HEK293 (cell line): ENCODE measurements at regions not wholly inside any gene's neighbourhood (a gene's known extent, or its start where the extent isn't known, plus 50 kb on each side); places are given as distances from the start of the nearest gene placed in this dataset.

Experiments
- CTCF ChIA-PET: fragments of 350-600 bp; formaldehyde crosslinking; extraction: SDS; loops from one replicate; lab custom pipeline; 2021; ENCODE audit warnings: antibody characterized with exemption; lab: Yijun Ruan, JAX
- POLR2A ChIA-PET: fragments of 300-600 bp; formaldehyde crosslinking; extraction: SDS; loops from one replicate; lab custom pipeline; 2020; ENCODE audit warnings: antibody characterized with exemption, inconsistent platforms; lab: Yijun Ruan, JAX
- H3K27ac ChIP-seq: fragments of 200-500 bp; sonication (Bioruptor generic); 2 replicates; pipeline ENCODE4 v1.5.1; 2014; ENCODE audit warnings: low read depth, low read length, control low read depth, inconsistent platforms; ENCODE audit errors: extremely low read depth
- H3K36me3 ChIP-seq, 2 experiments: fragments of 200-500 bp in 1 of 2; sonication (Bioruptor generic) in 1 of 2; 1 replicate in 1 of 2; 2 replicates in 1 of 2; pipeline ENCODE4 v1.5.1; 2014 to 2017; ENCODE audit warnings: inconsistent platforms in 2 of 2, low read length in 2 of 2; ENCODE audit not compliant: control insufficient read depth in 2 of 2, insufficient read depth in 1 of 2
- H3K4me1 ChIP-seq: fragments of 200-500 bp; sonication (Bioruptor generic); 2 replicates; pipeline ENCODE4 v1.5.1; 2014; ENCODE audit warnings: mild to moderate bottlenecking, low read length, inconsistent platforms; ENCODE audit not compliant: control insufficient read depth, insufficient read depth
- H3K4me3 ChIP-seq: 2 replicates; pipeline ENCODE4 v1.5.1; 2011; ENCODE audit warnings: low read depth, mild to moderate bottlenecking, control low read depth, low read length, moderate library complexity
- H3K9me3 ChIP-seq: fragments of 200-500 bp; sonication (Bioruptor generic); 2 replicates; pipeline ENCODE4 v1.5.1; 2014; ENCODE audit warnings: low read depth, low read length, inconsistent platforms; ENCODE audit not compliant: control insufficient read depth, insufficient read depth
- GFI1B ChIP-seq: fragments of 450-650 bp; formaldehyde crosslinking; IDR thresholded peaks from 2 replicates; pipeline ENCODE4 v1.5.1; 2016; ENCODE audit warnings: missing biosample characterization, missing genetic modification characterization
- GLI2 ChIP-seq: fragments of 450-650 bp; formaldehyde crosslinking; IDR thresholded peaks from 2 replicates; pipeline ENCODE4; 2017; ENCODE audit warnings: missing biosample characterization, missing genetic modification characterization, low read depth, borderline replicate concordance
- GLI4 ChIP-seq: fragments of 450-650 bp; formaldehyde crosslinking; IDR thresholded peaks from 2 replicates; pipeline ENCODE4 v1.5.1; 2016; ENCODE audit warnings: missing biosample characterization, missing genetic modification characterization
- KLF9 ChIP-seq: fragments of 450-650 bp; formaldehyde crosslinking; IDR thresholded peaks from 2 replicates; pipeline ENCODE4 v1.5.1; 2016; ENCODE audit warnings: missing biosample characterization, missing genetic modification characterization, low read depth
- SALL2 ChIP-seq: fragments of 450-650 bp; formaldehyde crosslinking; IDR thresholded peaks from 2 replicates; pipeline ENCODE4 v1.5.0; 2017; ENCODE audit warnings: missing biosample characterization, mild to moderate bottlenecking, missing genetic modification characterization, borderline replicate concordance
- ZNF132 ChIP-seq: fragments of 450-650 bp; formaldehyde crosslinking; IDR thresholded peaks from 2 replicates; pipeline ENCODE4 v1.5.1; 2017; ENCODE audit warnings: missing biosample characterization, missing genetic modification characterization, borderline replicate concordance
- ZNF146 ChIP-seq: fragments of 450-650 bp; formaldehyde crosslinking; IDR thresholded peaks from 2 replicates; pipeline ENCODE4 v1.5.1; 2016; ENCODE audit warnings: missing biosample characterization, missing genetic modification characterization
- ZNF169 ChIP-seq: fragments of 450-650 bp; formaldehyde crosslinking; IDR thresholded peaks from 2 replicates; pipeline ENCODE4 v1.5.1; 2016; ENCODE audit warnings: missing biosample characterization, missing genetic modification characterization
- ZNF184 ChIP-seq: fragments of 450-650 bp; IDR thresholded peaks from 2 replicates; pipeline ENCODE4 v1.5.1; 2018; ENCODE audit warnings: missing biosample characterization, mild to moderate bottlenecking, missing genetic modification characterization
- ZNF311 ChIP-seq: fragments of 450-650 bp; formaldehyde crosslinking; IDR thresholded peaks from 2 replicates; pipeline ENCODE4 v1.5.1; 2017; ENCODE audit warnings: missing biosample characterization, missing genetic modification characterization, borderline replicate concordance
- ZNF354C ChIP-seq: fragments of 450-650 bp; formaldehyde crosslinking; IDR thresholded peaks from 2 replicates; pipeline ENCODE4 v1.5.1; 2016; ENCODE audit warnings: missing biosample characterization, missing genetic modification characterization, low read depth, borderline replicate concordance
- ZNF391 ChIP-seq: fragments of 450-650 bp; formaldehyde crosslinking; IDR thresholded peaks from 2 replicates; pipeline ENCODE4 v1.5.1; 2016; ENCODE audit warnings: low read depth, missing biosample characterization, missing genetic modification characterization, borderline replicate concordance
- ZNF426 ChIP-seq: fragments of 450-650 bp; formaldehyde crosslinking; IDR thresholded peaks from 2 replicates; pipeline ENCODE4 v1.5.1; 2017; ENCODE audit warnings: missing biosample characterization, missing genetic modification characterization, mild to moderate bottlenecking, inconsistent platforms, moderate library complexity
- ZNF549 ChIP-seq: fragments of 450-650 bp; IDR thresholded peaks from 2 replicates; pipeline ENCODE4 v1.5.1; 2018; ENCODE audit warnings: missing biosample characterization, missing genetic modification characterization, mild to moderate bottlenecking, inconsistent platforms, moderate library complexity
- ZNF558 ChIP-seq: fragments of 450-650 bp; formaldehyde crosslinking; IDR thresholded peaks from 2 replicates; pipeline ENCODE4 v1.5.1; 2016; ENCODE audit warnings: missing biosample characterization, missing genetic modification characterization
- ZNF561 ChIP-seq: fragments of 450-650 bp; IDR thresholded peaks from 2 replicates; pipeline ENCODE4 v1.5.1; 2018; ENCODE audit warnings: missing biosample characterization, missing genetic modification characterization, borderline replicate concordance
- ZNF596 ChIP-seq: fragments of 450-650 bp; IDR thresholded peaks from 2 replicates; pipeline ENCODE4 v1.5.0; 2018; ENCODE audit warnings: missing biosample characterization, mild to moderate bottlenecking, missing genetic modification characterization, moderate library complexity
- ZSCAN16 ChIP-seq: fragments of 450-650 bp; formaldehyde crosslinking; IDR thresholded peaks from 2 replicates; pipeline ENCODE4 v1.5.1; 2016; ENCODE audit warnings: missing biosample characterization, missing genetic modification characterization
- TF ChIP-seq, protein P1 (sequence below): fragments of 450-650 bp; formaldehyde crosslinking; IDR thresholded peaks from 2 replicates; pipeline ENCODE4 v1.5.1; 2016; ENCODE audit warnings: missing biosample characterization, missing genetic modification characterization
- TF ChIP-seq, protein P2 (sequence below): fragments of 450-650 bp; formaldehyde crosslinking; conservative IDR thresholded peaks from 2 replicates; pipeline ENCODE4 v1.5.1; 2016; ENCODE audit warnings: low read depth, missing biosample characterization, missing genetic modification characterization
- TF ChIP-seq, protein P3 (sequence below): fragments of 450-650 bp; formaldehyde crosslinking; IDR thresholded peaks from 2 replicates; pipeline ENCODE4 v1.5.1; 2016; ENCODE audit warnings: missing biosample characterization, missing genetic modification characterization
- TF ChIP-seq, protein P4 (sequence below): fragments of 450-650 bp; formaldehyde crosslinking; IDR thresholded peaks from 2 replicates; pipeline ENCODE4 v1.5.1; 2016; ENCODE audit warnings: missing biosample characterization, missing genetic modification characterization
- TF ChIP-seq, protein P5 (sequence below): fragments of 450-650 bp; formaldehyde crosslinking; IDR thresholded peaks from 2 replicates; pipeline ENCODE4 v1.5.1; 2016; ENCODE audit warnings: missing biosample characterization, missing genetic modification characterization
- TF ChIP-seq, protein P6 (sequence below): sonication (generic); formaldehyde crosslinking; IDR thresholded peaks from 2 replicates; pipeline ENCODE4 v1.8.1; 2022; ENCODE audit warnings: mild to moderate bottlenecking, moderate library complexity, missing genetic modification reagents

DNA sequence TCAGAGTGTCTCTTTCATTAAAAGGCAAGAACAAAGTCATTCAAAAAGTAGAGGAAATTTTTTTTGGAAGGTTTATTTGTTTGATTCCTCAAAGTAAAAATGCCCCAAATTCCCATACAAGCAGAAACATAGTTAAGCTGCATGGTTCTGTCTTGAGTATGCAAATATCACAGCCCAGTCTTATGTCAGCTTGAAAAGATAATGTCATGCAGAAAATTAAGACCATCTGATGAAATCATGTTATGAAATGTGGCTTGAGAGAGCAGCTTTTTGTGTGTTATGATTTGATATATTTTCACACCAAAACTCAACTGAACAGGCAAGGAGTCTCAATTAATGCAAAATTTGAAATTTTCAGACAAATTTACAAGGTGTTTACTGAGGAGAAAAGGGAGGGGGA lies 411.0 kb downstream of the LMO4 start:
- TF ChIP-seq ZNF558 (tag by site-specific recombination) = no peak
- TF ChIP-seq GLI4 (tag by site-specific recombination) = no peak
- no peak for TF ChIP-seq ZNF549 (tag by site-specific recombination)
- no peak for TF ChIP-seq ZSCAN16
- TF ChIP-seq, protein P1, sequence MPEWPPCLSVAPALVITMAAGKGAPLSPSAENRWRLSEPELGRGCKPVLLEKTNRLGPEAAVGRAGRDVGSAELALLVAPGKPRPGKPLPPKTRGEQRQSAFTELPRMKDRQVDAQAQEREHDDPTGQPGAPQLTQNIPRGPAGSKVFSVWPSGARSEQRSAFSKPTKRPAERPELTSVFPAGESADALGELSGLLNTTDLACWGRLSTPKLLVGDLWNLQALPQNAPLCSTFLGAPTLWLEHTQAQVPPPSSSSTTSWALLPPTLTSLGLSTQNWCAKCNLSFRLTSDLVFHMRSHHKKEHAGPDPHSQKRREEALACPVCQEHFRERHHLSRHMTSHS = no peak
- TF ChIP-seq ZNF561 (tag by site-specific recombination) = no peak
- TF ChIP-seq, protein P2, sequence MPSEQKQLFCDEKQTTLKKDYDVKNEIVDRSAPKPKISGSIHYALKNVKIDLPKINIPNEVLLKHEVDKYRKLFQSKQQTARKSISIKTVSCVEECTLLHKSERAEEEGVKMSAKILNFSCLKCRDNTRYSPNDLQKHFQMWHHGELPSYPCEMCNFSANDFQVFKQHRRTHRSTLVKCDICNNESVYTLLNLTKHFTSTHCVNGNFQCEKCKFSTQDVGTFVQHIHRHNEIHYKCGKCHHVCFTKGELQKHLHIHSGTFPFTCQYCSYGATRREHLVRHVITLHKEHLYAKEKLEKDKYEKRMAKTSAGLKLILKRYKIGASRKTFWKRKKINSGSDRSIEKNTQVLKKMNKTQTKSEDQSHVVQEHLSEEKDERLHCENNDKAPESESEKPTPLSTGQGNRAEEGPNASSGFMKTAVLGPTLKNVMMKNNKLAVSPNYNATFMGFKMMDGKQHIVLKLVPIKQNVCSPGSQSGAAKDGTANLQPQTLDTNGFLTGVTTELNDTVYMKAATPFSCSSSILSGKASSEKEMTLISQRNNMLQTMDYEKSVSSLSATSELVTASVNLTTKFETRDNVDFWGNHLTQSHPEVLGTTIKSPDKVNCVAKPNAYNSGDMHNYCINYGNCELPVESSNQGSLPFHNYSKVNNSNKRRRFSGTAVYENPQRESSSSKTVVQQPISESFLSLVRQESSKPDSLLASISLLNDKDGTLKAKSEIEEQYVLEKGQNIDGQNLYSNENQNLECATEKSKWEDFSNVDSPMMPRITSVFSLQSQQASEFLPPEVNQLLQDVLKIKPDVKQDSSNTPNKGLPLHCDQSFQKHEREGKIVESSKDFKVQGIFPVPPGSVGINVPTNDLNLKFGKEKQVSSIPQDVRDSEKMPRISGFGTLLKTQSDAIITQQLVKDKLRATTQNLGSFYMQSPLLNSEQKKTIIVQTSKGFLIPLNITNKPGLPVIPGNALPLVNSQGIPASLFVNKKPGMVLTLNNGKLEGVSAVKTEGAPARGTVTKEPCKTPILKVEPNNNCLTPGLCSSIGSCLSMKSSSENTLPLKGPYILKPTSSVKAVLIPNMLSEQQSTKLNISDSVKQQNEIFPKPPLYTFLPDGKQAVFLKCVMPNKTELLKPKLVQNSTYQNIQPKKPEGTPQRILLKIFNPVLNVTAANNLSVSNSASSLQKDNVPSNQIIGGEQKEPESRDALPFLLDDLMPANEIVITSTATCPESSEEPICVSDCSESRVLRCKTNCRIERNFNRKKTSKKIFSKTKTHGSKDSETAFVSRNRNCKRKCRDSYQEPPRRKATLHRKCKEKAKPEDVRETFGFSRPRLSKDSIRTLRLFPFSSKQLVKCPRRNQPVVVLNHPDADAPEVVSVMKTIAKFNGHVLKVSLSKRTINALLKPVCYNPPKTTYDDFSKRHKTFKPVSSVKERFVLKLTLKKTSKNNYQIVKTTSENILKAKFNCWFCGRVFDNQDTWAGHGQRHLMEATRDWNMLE (tag by site-specific recombination) = no peak
- no peak for TF ChIP-seq ZNF311 (tag by site-specific recombination)
- TF ChIP-seq, all 188 proteins: peak for 0
- POLR2A ChIA-PET = interaction anchor here (0.9 kb wide), 1 partner anchor 410 kb away, joined by 4 read pairs; no protein-coding TSS in a partner anchor
- CTCF ChIA-PET = no interaction called here
- H3K4me3 ChIP-seq = no peak overlapping the region
- H3K9me3 ChIP-seq = no peaks in the 10 kb centered on the region
- H3K4me1 ChIP-seq = peaks cover 7% of the 10 kb centered on the region; the same call in 1 of the 2 replicates
- H3K36me3 ChIP-seq = no peaks in the 10 kb centered on the region
- H3K27ac ChIP-seq = no peak overlapping the region

DNA sequence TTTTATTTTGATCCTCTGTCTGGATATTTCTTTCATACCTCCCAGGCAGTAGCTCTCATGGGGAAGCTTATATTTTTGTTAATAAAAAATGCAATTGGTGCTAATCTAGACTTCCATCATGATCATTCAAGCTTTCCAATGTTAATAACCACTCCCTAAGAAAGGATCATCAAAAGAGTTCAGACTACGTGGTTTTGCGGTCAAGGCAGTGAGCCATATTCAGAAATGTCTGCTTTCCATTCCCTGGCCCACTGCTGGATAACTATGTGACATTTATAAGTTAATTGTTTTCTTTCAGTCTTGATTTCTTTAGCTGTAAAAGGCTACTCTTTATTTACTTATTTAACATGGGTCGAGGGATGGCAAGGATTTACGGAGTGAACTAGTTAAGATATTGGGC lies 414.6 kb downstream of the LMO4 start:
- Histone ChIP-seq H3K27ac (no peak overlapping the region), H3K36me3 (no peaks in the 10 kb centered on the region), H3K4me3 (no peak overlapping the region), H3K4me1 (peaks cover 7% of the 10 kb centered on the region; the same call in 1 of the 2 replicates), H3K9me3 (no peaks in the 10 kb centered on the region)
- CTCF ChIA-PET = no interaction called here
- POLR2A ChIA-PET = no interaction called here
- TF ChIP-seq ZNF596 (tag by site-specific recombination) = no peak
- no peak for TF ChIP-seq KLF9 (tag by site-specific recombination)
- TF ChIP-seq, protein P3, sequence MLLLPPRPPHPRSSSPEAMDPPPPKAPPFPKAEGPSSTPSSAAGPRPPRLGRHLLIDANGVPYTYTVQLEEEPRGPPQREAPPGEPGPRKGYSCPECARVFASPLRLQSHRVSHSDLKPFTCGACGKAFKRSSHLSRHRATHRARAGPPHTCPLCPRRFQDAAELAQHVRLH (tag by site-specific recombination) = no peak
- no peak for TF ChIP-seq ZNF391 (tag by site-specific recombination)
- TF ChIP-seq, protein P4, sequence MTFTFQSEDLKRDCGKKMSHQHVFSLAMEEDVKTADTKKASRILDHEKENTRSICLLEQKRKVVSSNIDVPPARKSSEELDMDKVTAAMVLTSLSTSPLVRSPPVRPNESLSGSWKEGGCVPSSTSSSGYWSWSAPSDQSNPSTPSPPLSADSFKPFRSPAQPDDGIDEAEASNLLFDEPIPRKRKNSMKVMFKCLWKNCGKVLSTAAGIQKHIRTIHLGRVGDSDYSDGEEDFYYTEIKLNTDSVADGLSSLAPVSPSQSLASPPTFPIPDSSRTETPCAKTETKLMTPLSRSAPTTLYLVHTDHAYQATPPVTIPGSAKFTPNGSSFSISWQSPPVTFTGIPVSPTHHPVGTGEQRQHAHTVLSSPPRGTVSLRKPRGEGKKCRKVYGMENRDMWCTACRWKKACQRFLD (tag by site-specific recombination) = no peak
- no peak for TF ChIP-seq ZNF354C
- TF ChIP-seq, protein P5, sequence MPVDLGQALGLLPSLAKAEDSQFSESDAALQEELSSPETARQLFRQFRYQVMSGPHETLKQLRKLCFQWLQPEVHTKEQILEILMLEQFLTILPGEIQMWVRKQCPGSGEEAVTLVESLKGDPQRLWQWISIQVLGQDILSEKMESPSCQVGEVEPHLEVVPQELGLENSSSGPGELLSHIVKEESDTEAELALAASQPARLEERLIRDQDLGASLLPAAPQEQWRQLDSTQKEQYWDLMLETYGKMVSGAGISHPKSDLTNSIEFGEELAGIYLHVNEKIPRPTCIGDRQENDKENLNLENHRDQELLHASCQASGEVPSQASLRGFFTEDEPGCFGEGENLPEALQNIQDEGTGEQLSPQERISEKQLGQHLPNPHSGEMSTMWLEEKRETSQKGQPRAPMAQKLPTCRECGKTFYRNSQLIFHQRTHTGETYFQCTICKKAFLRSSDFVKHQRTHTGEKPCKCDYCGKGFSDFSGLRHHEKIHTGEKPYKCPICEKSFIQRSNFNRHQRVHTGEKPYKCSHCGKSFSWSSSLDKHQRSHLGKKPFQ (tag by site-specific recombination) = no peak
- no peak for TF ChIP-seq ZNF184 (tag by site-specific recombination)
- TF ChIP-seq ZNF146 (tag by site-specific recombination) = no peak
- TF ChIP-seq GFI1B = no peak
- TF ChIP-seq ZNF169 = no peak
- TF ChIP-seq, protein P6, sequence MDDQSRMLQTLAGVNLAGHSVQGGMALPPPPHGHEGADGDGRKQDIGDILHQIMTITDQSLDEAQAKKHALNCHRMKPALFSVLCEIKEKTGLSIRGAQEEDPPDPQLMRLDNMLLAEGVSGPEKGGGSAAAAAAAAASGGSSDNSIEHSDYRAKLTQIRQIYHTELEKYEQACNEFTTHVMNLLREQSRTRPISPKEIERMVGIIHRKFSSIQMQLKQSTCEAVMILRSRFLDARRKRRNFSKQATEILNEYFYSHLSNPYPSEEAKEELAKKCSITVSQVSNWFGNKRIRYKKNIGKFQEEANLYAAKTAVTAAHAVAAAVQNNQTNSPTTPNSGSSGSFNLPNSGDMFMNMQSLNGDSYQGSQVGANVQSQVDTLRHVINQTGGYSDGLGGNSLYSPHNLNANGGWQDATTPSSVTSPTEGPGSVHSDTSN = no peak
- TF ChIP-seq ZNF132 (tag by site-specific recombination) = no peak
- TF ChIP-seq ZNF426 (tag by site-specific recombination) = no peak
- TF ChIP-seq SALL2 = no peak
- TF ChIP-seq GLI2 (tag by site-specific recombination) = no peak
